SJSA1 (cell line): ENCODE measurements at regions not wholly inside any gene's neighbourhood (a gene's known extent, or its start where the extent isn't known, plus 50 kb on each side); places are given as distances from the start of the nearest gene placed in this dataset.

Source experiments
- DNase-seq, 2 experiments: peaks; one replicate each; pipeline ENCODE4 v3.0.0-alpha.2; 2015 to 2020; ENCODE audit warnings: low spot score in 2 of 2, low read depth in 1 of 2
- H3K27ac ChIP-seq: fragments of 250-450 bp; sonication (Bioruptor Pico); 2 replicates; pipeline ENCODE4 v1.5.1; 2020; ENCODE audit warnings: mild to moderate bottlenecking, moderate library complexity
- H3K27me3 ChIP-seq: fragments of 250-450 bp; sonication (Bioruptor Pico); replicated peaks from 2 replicates; pipeline ENCODE4 v1.5.1; 2020; ENCODE audit warnings: mild to moderate bottlenecking, moderate library complexity
- H3K36me3 ChIP-seq: fragments of 250-450 bp; sonication (Bioruptor Pico); 2 replicates; pipeline ENCODE4 v1.5.1; 2020; ENCODE audit warnings: mild to moderate bottlenecking
- H3K4me1 ChIP-seq: fragments of 250-450 bp; sonication (Bioruptor Pico); replicated peaks from 2 replicates; pipeline ENCODE4 v1.6.1; 2021; ENCODE audit warnings: mild to moderate bottlenecking
- H3K4me3 ChIP-seq: fragments of 250-450 bp; sonication (Bioruptor Pico); 2 replicates; pipeline ENCODE4 v1.5.1; 2020; ENCODE audit warnings: mild to moderate bottlenecking
- H3K9me3 ChIP-seq: fragments of 250-450 bp; sonication (Bioruptor Pico); replicated peaks from 2 replicates; pipeline ENCODE4 v1.5.1; 2020; ENCODE audit warnings: mild to moderate bottlenecking

GRCh38 chr4:159526172-159526571, 423.3 kb downstream of the RAPGEF2 start:
- Histone ChIP-seq H3K27me3 (no peaks in the 10 kb centered on the region), H3K27ac (no peak overlapping the region), H3K4me1 (no peaks in the 10 kb centered on the region), H3K9me3 (no peaks in the 10 kb centered on the region), H3K4me3 (no peak overlapping the region), H3K36me3 (no peaks in the 10 kb centered on the region)
- no peak for DNase-seq

DNA sequence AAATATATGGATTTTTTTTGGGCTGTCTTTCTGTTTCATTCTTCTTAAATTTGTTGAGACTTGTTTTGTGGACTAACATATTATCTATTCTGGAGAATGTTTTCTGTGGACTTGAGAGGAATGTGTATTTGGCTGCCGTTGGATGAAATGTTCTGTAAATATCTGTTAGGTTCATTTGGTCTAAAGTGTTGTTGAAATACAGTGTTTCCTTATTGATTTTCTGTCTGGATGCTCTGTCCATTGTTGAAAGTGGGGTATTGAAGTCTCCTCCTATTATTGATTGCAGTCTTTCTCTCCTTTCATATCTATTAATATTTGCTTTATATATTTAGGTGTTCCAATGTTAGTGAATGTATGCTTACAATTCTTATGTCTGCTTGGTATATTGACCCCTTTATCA, 431.8 kb downstream of the RAPGEF2 start:
- no peak for DNase-seq
- H3K4me1 ChIP-seq, result no peaks in the 10 kb centered on the region
- no peaks in the 10 kb centered on the region for H3K27me3 ChIP-seq
- H3K9me3 ChIP-seq, result no peaks in the 10 kb centered on the region
- no peak overlapping the region for H3K27ac ChIP-seq
- no peak overlapping the region for H3K4me3 ChIP-seq
- H3K36me3 ChIP-seq, result no peaks in the 10 kb centered on the region

GRCh38 chr4:159538556-159538955, 435.7 kb downstream of the RAPGEF2 start:
- Histone ChIP-seq H3K36me3 (no peaks in the 10 kb centered on the region), H3K27ac (no peak overlapping the region), H3K9me3 (no peaks in the 10 kb centered on the region), H3K27me3 (peaks cover 4% of the 10 kb centered on the region; the same call in 1 of the 2 replicates), H3K4me1 (no peaks in the 10 kb centered on the region), H3K4me3 (no peak overlapping the region)
- no peak for DNase-seq

- Histone ChIP-seq H3K4me3 (no peak overlapping the region), H3K27me3 (peaks cover 4% of the 10 kb centered on the region), H3K36me3 (no peaks in the 10 kb centered on the region), H3K27ac (no peak overlapping the region), H3K4me1 (no peaks in the 10 kb centered on the region), H3K9me3 (no peaks in the 10 kb centered on the region)
- DNase-seq, result no peak
These were observed 437.2 kb downstream of the RAPGEF2 start for GRCh38 chr4:159540038-159540437.

DNA sequence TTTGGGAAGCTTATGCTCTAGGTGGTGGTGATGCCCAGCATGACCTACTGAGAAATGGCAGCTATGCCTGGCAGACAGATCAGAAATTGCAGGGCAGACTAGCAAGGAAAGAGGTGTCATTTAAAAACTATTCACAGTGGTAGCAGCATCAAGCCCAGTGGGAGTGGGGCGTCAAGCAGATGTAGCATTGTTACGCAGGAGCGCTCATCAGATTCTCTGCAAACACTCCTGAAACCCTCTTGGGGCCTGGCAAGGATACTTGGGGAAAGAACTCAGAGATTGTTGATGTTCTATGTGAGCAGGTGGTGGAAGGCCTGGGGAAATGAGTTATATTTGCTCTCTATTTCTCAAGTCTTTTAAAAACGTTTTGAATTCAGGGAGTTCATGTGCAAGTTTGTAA, 437.6 kb downstream of the RAPGEF2 start:
- no peaks in the 10 kb centered on the region for H3K36me3 ChIP-seq
- no peak for DNase-seq
- no peak overlapping the region for H3K27ac ChIP-seq
- H3K9me3 ChIP-seq, result no peaks in the 10 kb centered on the region
- no peaks in the 10 kb centered on the region for H3K4me1 ChIP-seq
- peaks cover 4% of the 10 kb centered on the region for H3K27me3 ChIP-seq
- no peak overlapping the region for H3K4me3 ChIP-seq

DNA sequence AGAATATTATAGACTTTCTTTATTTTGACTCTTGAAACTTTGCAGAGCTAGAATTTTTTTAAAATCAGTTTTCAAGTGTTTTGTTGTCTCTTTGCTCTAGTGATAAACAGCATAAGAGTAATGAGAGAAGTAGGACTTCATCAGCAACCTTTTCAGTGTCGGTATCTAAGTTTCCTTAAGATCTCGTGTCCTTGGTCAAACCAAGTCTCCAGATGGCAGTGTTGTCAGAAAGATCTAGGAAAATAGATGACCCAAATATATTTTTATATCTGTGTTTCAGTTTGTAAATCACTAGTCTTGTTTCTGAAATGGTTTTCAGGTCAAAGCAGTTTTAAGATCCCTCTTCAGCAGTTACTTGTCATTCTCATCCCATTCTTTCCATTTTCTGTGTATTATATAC, 438.3 kb downstream of the RAPGEF2 start:
- H3K27me3 ChIP-seq, result peaks cover 4% of the 10 kb centered on the region
- no peaks in the 10 kb centered on the region for H3K4me1 ChIP-seq
- H3K36me3 ChIP-seq, result no peaks in the 10 kb centered on the region
- H3K9me3 ChIP-seq, result no peaks in the 10 kb centered on the region
- DNase-seq, result no peak
- H3K27ac ChIP-seq, result no peak overlapping the region
- no peak overlapping the region for H3K4me3 ChIP-seq

GRCh38 chr4:159542296-159542695, 439.4 kb downstream of the RAPGEF2 start:
- Histone ChIP-seq H3K27me3 (peaks cover 4% of the 10 kb centered on the region), H3K27ac (no peak overlapping the region), H3K4me1 (no peaks in the 10 kb centered on the region), H3K4me3 (no peak overlapping the region), H3K36me3 (no peaks in the 10 kb centered on the region), H3K9me3 (no peaks in the 10 kb centered on the region)
- no peak for DNase-seq

DNA sequence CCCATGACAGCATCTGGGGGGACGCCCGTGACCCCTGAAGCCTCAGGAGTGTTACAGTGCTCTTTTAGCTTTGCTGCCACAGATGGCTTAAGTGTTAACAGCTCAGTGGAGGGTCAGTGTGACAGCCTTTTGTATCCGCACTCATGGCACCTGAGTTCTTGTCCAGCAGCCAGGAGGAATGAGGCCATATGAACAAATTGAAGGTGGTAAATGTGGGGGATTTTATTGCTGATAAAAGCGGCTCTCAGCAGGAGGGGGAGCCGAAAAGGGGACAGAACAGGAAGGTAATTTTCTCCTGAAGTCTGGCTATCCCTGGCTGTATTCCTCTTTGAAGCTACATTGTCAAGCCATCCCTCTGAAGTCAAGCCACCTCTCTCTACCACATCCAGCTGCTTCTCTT, 441.0 kb downstream of the RAPGEF2 start:
- H3K27me3 ChIP-seq, result peaks cover 4% of the 10 kb centered on the region
- no peaks in the 10 kb centered on the region for H3K9me3 ChIP-seq
- H3K27ac ChIP-seq, result no peak overlapping the region
- H3K36me3 ChIP-seq, result no peaks in the 10 kb centered on the region
- no peak overlapping the region for H3K4me3 ChIP-seq
- no peaks in the 10 kb centered on the region for H3K4me1 ChIP-seq
- no peak for DNase-seq

DNA sequence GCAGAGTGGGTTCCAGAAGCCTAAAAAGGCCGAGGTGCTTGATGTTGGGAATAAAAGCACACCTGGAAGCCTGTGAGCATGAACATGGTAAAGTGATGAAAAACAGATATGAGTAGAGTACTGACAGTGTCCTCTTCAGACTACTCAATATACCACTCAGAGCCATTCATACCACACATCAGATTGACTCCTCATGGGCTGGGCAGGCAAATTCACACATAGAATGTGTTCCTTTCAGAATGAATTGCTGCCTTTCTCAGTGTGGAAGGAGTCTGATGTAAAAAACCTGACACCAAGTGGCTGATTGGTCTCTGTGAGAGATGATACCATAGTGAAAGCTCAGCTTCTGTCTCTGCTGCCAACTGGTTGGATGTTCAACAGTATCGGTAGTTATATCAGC, 442.7 kb downstream of the RAPGEF2 start:
- H3K27ac ChIP-seq, result no peak overlapping the region
- no peaks in the 10 kb centered on the region for H3K4me1 ChIP-seq
- H3K27me3 ChIP-seq, result peaks cover 1% of the 10 kb centered on the region
- no peaks in the 10 kb centered on the region for H3K9me3 ChIP-seq
- no peak overlapping the region for H3K4me3 ChIP-seq
- no peak for DNase-seq
- no peaks in the 10 kb centered on the region for H3K36me3 ChIP-seq

DNA sequence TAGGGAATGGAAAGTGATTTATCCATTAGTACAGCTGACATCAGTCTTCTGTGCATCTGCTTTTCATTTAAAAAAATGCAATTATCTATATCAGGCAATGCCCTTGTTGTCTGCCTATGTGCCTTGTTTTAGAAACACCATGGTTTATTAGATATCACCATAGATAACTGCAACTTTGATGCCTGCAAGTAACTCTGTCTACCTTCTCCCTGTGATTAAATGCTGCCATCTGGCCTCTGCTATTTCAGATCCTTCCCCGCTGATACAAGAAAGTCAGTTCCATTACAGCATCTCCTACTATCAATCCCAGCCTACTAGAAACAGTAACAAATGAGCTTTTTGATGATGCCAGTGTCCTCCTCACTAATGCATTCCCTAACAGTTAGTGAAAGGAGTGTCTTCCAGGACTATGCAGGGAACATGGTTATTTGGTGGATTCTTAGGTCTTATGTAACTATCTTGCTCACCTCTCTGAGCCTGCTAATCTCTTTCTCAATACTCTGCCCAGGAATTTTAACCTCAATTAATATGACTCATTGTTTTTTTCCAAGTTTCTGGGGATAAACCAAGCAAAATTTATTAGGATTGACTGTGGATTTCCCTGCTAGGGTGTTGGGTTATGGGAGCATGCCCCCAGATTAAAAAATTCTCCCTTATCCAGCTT, 444.9 kb downstream of the RAPGEF2 start:
- no peak for DNase-seq
- no peaks in the 10 kb centered on the region for H3K36me3 ChIP-seq

GRCh38 chr4:159549098-159549518, 446.2 kb downstream of the RAPGEF2 start:
- no peak for DNase-seq
- Histone ChIP-seq H3K27me3 (peaks cover 4% of the 10 kb centered on the region; the same call in 1 of the 2 replicates), H3K36me3 (no peaks in the 10 kb centered on the region), H3K9me3 (no peaks in the 10 kb centered on the region), H3K27ac (no peak overlapping the region), H3K4me1 (no peaks in the 10 kb centered on the region), H3K4me3 (no peak overlapping the region)

More for the DNA sequence above, 444.9 kb downstream of the RAPGEF2 start:
- no peak overlapping the region for H3K27ac ChIP-seq
- no peak overlapping the region for H3K4me3 ChIP-seq
- H3K27me3 ChIP-seq, result no peaks in the 10 kb centered on the region; the same call in 1 of the 2 replicates
- H3K4me1 ChIP-seq, result no peaks in the 10 kb centered on the region
- no peaks in the 10 kb centered on the region for H3K9me3 ChIP-seq

DNA sequence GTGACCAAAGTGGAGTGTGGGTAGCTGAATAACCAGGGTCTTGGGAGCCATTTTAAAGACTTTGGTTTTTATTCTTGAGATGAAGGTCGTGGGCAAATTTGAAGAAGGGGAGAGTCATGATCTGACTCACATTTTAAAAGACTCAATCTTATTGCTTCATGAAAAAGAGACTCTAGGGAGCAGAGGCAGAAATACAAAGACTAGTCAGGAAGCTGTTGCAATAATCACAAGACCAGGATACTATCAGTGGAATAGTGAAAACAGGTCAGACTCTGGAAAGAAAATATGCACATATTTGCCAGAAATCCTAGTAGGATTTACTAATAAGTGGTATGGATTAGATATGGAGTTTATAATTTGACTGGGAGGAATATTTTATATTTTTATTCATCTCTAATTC, 448.4 kb downstream of the RAPGEF2 start:
- Histone ChIP-seq H3K27me3 (peaks cover 4% of the 10 kb centered on the region; the same call in 1 of the 2 replicates), H3K27ac (no peak overlapping the region), H3K4me3 (no peak overlapping the region), H3K4me1 (no peaks in the 10 kb centered on the region), H3K9me3 (no peaks in the 10 kb centered on the region), H3K36me3 (no peaks in the 10 kb centered on the region)
- no peak for DNase-seq

GRCh38 chr4:159552979-159553768, 450.3 kb downstream of the RAPGEF2 start:
- Histone ChIP-seq H3K27ac (no peak overlapping the region), H3K27me3 (peaks cover 4% of the 10 kb centered on the region; the same call in 1 of the 2 replicates), H3K9me3 (no peaks in the 10 kb centered on the region), H3K4me3 (no peak overlapping the region), H3K4me1 (no peaks in the 10 kb centered on the region), H3K36me3 (no peaks in the 10 kb centered on the region)
- no peak for DNase-seq

GRCh38 chr4:159555873-159556272, 453.0 kb downstream of the RAPGEF2 start:
- Histone ChIP-seq H3K36me3 (no peaks in the 10 kb centered on the region), H3K4me3 (no peak overlapping the region), H3K27ac (no peak overlapping the region), H3K27me3 (peaks cover 4% of the 10 kb centered on the region; the same call in 1 of the 2 replicates), H3K9me3 (no peaks in the 10 kb centered on the region), H3K4me1 (no peaks in the 10 kb centered on the region)
- DNase-seq, result no peak
